Activated naive CD4-positive, alpha-beta T cell treated with Interleukin-2 at 50 U/mL for 16 hours (primary cell): ENCODE measurements at regions not wholly inside any gene's neighbourhood (a gene's known extent, or its start where the extent isn't known, plus 50 kb on each side); places are given as distances from the start of the nearest gene placed in this dataset.
"Not testable (repeated sequence)": the region's sequence is repeated elsewhere in the genome, so short reads cannot be mapped to it uniquely, and the experiment has no call there.

Experiments
- DNase-seq: peaks from one replicate; pipeline ENCODE4 v3.0.0-alpha.2; 2020

DNA sequence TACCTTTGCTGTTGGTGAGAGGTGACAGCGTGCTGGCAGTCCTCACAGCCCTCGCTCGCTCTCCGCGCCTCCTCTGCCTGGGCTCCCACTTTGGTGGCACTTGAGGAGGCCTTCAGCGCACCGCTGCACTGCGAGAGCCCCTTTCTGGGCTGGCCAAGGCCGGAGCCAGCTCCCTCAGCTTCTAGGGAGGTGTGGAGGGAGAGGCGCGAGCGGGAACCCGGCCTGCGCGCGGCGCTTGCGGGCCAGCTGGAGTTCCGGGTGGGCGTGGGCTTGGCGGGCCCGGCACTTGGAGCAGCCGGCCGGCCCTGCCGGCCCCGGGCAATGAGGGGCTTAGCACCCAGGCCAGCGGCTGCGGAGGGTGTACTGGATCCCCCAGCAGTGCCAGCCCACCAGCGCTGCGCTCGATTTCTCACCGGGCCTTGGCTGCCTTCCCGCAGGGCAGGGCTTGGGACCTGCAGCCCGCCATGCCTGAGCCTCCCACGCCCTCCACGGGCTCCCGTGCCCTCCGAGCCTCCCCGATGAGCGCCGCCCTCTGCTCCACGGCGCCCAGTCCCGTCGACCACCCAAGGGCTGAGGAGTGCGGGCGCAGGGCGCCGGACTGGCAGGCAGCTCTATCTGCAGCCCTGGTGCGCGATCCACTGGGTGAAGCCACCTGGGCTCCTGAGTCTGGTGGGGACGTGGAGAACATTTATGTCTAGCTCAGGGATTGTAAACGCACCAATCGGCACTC, 700.3 kb downstream of the CDH18 start:
- DNase-seq: not testable (repeated sequence)

- DNase-seq: not testable (repeated sequence)
These were observed 699.7 kb downstream of the CDH18 start for GRCh38 chr5:19288311-19288710.

GRCh38 chr5:19297934-19298333, 690.1 kb downstream of the CDH18 start:
- no peak for DNase-seq

DNA sequence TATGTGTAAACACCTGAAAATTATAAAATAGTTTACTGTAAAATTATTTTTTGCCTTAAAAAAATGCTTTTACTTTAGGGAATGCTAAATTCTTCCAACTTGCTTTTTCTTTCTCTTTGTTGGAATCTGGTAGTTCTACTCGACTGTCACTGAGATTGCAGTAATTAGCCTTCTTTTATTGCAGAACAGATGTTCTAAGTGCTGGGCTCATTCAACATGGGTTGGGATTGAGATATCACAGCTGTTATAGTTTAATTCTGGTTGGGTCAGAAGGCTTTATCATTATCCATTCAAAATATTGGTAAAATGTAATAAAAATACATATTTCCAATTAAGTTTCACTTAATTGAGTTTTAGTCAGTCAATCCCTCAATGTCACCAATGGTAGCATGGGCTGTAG, 686.7 kb downstream of the CDH18 start:
- no peak for DNase-seq

DNA sequence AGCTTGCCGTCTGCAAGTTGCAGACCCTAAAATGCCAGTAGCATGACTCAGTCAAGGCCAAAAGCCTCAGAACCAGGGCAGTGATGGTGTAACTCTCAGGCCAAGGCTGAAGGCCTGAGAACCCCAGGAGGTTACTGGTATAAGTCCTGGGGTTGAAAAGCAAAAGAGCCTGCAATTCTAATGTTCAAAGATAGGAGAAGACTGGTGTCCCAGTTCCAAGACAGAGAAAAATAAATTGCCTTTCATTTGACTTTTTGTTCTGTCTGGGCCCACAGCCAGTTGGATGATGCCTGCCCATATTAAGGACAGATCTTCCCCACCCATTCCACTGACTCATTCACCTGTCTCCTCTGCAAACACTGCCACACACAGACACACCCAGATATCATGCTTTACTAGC, 673.2 kb downstream of the CDH18 start:
- no peak for DNase-seq

DNA sequence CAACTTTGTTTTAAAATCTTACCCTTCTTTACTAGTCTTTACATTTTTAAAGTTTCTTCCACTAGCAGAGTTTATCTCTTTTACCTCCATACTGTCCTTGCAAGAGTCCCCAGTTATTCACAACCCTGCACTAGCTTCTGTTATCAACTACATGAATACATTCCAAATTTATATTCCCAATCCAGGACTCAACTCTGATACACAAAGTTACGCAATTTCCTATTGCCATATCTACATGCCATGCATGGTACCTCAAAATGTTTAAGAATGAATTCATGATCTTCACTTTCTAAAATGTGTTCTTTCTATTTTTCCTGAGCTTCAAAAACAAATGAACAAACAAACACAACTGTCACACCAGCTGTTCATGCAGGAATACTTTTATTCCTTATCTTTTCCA, 668.7 kb downstream of the CDH18 start:
- no peak for DNase-seq

- no peak for DNase-seq
These were observed 665.1 kb downstream of the CDH18 start for GRCh38 chr5:19322716-19323485.

DNA sequence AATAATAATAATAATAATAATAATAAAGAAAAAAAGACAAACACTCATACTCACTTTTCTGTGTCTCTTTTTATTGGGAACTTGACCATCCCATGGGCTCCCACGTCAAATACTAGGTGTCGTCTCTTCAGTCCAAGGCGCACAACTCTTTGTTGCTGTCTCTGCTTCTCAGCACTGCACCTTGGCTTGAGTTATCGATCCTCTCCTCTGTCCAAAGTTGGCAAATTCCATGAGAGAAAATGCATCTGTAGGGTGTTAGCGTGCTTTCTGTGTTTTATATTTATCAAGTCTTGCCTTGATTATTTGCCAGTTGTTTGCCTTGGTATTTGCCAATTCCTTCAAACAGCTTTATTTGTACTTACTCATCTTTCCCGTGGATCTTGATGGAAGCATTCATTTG, 653.7 kb downstream of the CDH18 start:
- no peak for DNase-seq

DNA sequence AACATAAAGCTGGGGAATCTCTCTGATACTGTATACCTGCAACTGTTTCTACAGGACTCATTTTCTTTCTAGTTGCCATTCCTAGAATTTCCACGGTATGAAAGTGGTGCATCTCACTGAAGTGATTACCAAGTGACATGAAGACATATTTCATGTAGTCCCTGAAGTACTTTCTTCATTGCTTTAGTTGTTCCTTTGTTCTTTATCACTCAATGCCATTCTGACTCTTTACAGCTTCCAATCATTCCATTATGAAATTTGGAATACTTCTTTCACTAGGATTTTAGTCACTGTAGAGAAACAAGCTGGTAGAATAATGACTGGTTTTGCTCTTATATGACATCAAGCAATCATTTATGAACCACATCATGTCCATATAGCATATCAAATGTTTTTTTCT, 645.1 kb downstream of the CDH18 start:
- DNase-seq: no peak

DNA sequence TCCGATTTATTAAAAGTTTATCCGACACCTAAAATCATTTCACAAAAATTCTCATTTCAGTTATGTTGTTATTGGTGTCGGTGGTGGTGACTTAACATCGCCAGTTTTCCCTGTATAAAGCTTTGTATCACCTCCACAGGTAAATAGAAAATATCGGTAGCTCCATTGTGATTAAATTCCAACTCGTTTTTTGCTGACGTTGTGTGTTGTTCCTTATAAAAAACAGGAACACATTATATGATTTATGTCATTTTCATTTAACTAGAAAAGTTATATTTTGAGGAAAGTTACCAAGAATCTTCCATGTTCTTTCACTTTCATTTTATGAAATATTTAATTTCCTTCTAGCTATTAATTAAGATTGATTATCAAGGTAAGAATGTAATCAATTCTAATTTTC, 635.9 kb downstream of the CDH18 start:
- DNase-seq: no peak

GRCh38 chr5:19369048-19369447, 619.0 kb downstream of the CDH18 start:
- no peak for DNase-seq

- no peak for DNase-seq
These were observed 618.4 kb downstream of the CDH18 start for GRCh38 chr5:19369561-19369960.

DNA sequence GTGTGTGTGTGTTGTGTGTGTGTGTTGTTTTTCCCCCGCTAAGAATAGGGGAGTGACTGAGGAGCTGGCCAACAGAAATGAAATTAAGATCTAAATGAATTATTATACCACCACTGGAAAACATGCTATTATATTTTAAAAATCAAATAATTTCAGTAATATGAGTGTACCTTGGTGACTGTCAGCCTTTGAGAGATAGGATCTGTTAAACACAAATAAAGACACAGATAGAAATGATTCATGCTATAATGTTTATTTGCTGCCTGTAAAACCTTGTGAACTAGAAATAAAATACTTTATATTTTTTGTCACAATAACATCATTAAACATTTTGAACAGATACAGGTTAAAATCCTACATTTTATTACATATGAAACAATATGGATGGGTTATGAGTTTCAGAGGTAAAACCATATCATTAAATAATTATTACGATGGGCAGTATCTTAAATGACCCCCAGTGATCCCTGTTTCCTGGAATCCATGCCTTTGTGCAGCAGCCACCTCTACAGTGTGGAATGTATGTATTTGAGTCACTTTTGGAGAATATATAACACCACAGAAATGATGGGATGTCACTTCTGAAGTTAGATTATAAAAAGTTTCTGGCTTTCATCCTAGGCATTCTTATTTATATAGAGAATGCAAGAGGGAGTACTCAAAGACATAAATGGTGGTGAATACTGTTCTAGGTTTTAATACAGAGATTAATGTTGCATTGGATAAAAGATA, 617.2 kb downstream of the CDH18 start:
- DNase-seq: no peak

- no peak for DNase-seq
These were observed 599.6 kb downstream of the CDH18 start for GRCh38 chr5:19388391-19388790.

DNA sequence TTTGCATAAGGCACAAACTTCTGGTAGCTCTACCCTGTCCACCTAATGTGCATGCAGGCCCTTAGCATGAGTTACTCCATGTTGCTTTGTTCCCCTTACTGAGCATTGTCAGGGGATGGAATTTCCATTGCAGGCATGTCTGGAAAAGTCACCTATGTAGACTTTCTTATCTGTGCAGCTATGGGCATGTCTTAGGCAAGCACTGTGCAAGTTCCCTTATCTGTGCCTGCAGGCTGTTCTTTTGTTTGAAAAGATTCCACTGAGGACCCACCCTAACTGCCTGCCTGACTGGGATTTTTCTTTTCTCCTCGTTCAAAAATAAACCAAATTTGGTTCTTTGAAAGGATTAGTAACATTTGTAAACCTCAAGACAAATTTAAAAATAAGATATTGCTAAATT, 587.0 kb downstream of the CDH18 start:
- DNase-seq: no peak

GRCh38 chr5:19406576-19407365, 581.2 kb downstream of the CDH18 start:
- no peak for DNase-seq

GRCh38 chr5:19408149-19408548, 579.9 kb downstream of the CDH18 start:
- no peak for DNase-seq

DNA sequence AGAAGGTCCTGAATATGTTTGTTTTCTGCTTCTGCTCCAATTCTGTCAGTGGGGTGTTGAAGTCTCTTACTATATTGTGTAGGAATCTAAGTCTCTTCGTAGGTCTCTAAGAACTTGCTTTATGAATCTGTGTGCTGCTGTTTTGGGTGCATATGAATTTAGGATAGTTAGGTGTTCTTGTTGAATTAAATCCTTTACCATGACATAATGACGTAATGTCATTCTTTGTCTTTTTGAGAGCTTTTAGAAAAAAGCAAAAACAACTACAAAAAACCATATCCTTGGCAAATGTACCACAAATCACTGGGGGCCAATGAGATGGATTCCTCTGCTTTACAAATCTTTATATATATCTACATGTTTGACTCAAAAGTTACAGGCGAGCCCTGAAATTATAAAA, 576.1 kb downstream of the CDH18 start:
- no peak for DNase-seq
